Upper lobe of right lung (tissue), 1 donor: ENCODE measurements at regions not wholly inside any gene's neighbourhood (a gene's known extent, or its start where the extent isn't known, plus 50 kb on each side); places are given as distances from the start of the nearest gene placed in this dataset.

Source experiments
- ATAC-seq: fragments of 200-7000 bp; cut with Tn5 transposase; one replicate; pipeline ENCODE4 v1.9.1; 2020; ENCODE audit warnings: mild to moderate bottlenecking, moderate library complexity
- DNase-seq: peaks from one replicate; pipeline ENCODE4 v3.0.0-alpha.2; 2020
- H3K27ac ChIP-seq: fragments of 200-600 bp; one replicate; pipeline ENCODE4 v1.8.0; 2022
- H3K27me3 ChIP-seq: fragments of 200-600 bp; one replicate; pipeline ENCODE4 v1.8.0; 2022; ENCODE audit warnings: mild to moderate bottlenecking
- H3K36me3 ChIP-seq: fragments of 200-600 bp; one replicate; pipeline ENCODE4 v1.8.0; 2022
- H3K4me1 ChIP-seq: fragments of 200-600 bp; one replicate; pipeline ENCODE4 v1.8.0; 2022
- H3K4me3 ChIP-seq: fragments of 200-600 bp; one replicate; pipeline ENCODE4 v1.8.0; 2022; ENCODE audit warnings: mild to moderate bottlenecking
- H3K9me3 ChIP-seq: fragments of 200-600 bp; one replicate; pipeline ENCODE4 v1.8.0; 2022
- CTCF ChIP-seq: fragments of 200-600 bp; IDR thresholded peaks from one replicate; pipeline ENCODE4 v1.8.0; 2022; ENCODE audit warnings: antibody characterized with exemption
- intact Hi-C: fragments of 100-400 bp; cut with DNase I; formaldehyde crosslinking; loops from one replicate; pipeline ENCODE4 v1.11.0; 2022
- donor health status: DM: no; HTN: yes; CAD: no; lungs with severe emphysema.

GRCh38 chr2:239758279-239758877 lies 266.8 kb downstream of the NDUFA10 start:
- H3K36me3 ChIP-seq = no peaks in the 10 kb centered on the region
- peaks cover 2% of the 10 kb centered on the region for H3K27me3 ChIP-seq
- DNase-seq = no peak
- no peak for TF ChIP-seq CTCF
- peaks cover 5% of the 10 kb centered on the region for H3K4me1 ChIP-seq
- H3K27ac ChIP-seq = no peak overlapping the region
- intact Hi-C loops = no loop called here
- no peak overlapping the region for H3K4me3 ChIP-seq
- no peaks in the 10 kb centered on the region for H3K9me3 ChIP-seq
- ATAC-seq = no peak

- no peaks in the 10 kb centered on the region for H3K9me3 ChIP-seq
- intact Hi-C loops = no loop called here
- no peak for TF ChIP-seq CTCF
- peaks cover under 1% of the 10 kb centered on the region for H3K27me3 ChIP-seq
- no peak overlapping the region for H3K4me3 ChIP-seq
- H3K27ac ChIP-seq = no peak overlapping the region
- ATAC-seq (no peak), DNase-seq (no peak)
- no peaks in the 10 kb centered on the region for H3K36me3 ChIP-seq
- peaks cover 6% of the 10 kb centered on the region for H3K4me1 ChIP-seq
These were observed 268.1 kb downstream of the NDUFA10 start for GRCh38 chr2:239756790-239757760.

- no peak overlapping the region for H3K27ac ChIP-seq
- peaks cover 15% of the 10 kb centered on the region for H3K4me1 ChIP-seq
- H3K4me3 ChIP-seq = no peak overlapping the region
- no peaks in the 10 kb centered on the region for H3K9me3 ChIP-seq
- intact Hi-C loops = no loop called here
- no peak for TF ChIP-seq CTCF
- no peak for DNase-seq
- no peaks in the 10 kb centered on the region for H3K27me3 ChIP-seq
- H3K36me3 ChIP-seq = no peaks in the 10 kb centered on the region
- no peak for ATAC-seq
These were observed 268.9 kb downstream of the NDUFA10 start for GRCh38 chr2:239756031-239756789.

- no peak for DNase-seq
- intact Hi-C loops = no loop called here
These were observed 271.7 kb downstream of the NDUFA10 start for GRCh38 chr2:239753401-239753837.

More at GRCh38 chr2:239753401-239753837, 271.7 kb downstream of the NDUFA10 start:
- Histone ChIP-seq H3K4me1 (peaks cover 16% of the 10 kb centered on the region), H3K36me3 (no peaks in the 10 kb centered on the region), H3K4me3 (no peak overlapping the region), H3K27me3 (no peaks in the 10 kb centered on the region), H3K9me3 (no peaks in the 10 kb centered on the region), H3K27ac (no peak overlapping the region)
- no peak for TF ChIP-seq CTCF
- ATAC-seq = no peak
